GM08714 (cell line): ENCODE measurements at regions not wholly inside any gene's neighbourhood (a gene's known extent, or its start where the extent isn't known, plus 50 kb on each side); places are given as distances from the start of the nearest gene placed in this dataset.
"Not testable (repeated sequence)": the region's sequence is repeated elsewhere in the genome, so short reads cannot be mapped to it uniquely, and the experiment has no call there.

Experiments
- H3K4me3 ChIP-seq: fragments of 200-500 bp; sonication (Bioruptor generic); 2 replicates; pipeline ENCODE4 v1.5.1; 2014; ENCODE audit warnings: mild to moderate bottlenecking, low read length, inconsistent platforms
- ZNF274 ChIP-seq: IDR thresholded peaks from 2 replicates; pipeline ENCODE4 v1.6.1; 2012; ENCODE audit warnings: mild to moderate bottlenecking, low read depth, low read length

DNA sequence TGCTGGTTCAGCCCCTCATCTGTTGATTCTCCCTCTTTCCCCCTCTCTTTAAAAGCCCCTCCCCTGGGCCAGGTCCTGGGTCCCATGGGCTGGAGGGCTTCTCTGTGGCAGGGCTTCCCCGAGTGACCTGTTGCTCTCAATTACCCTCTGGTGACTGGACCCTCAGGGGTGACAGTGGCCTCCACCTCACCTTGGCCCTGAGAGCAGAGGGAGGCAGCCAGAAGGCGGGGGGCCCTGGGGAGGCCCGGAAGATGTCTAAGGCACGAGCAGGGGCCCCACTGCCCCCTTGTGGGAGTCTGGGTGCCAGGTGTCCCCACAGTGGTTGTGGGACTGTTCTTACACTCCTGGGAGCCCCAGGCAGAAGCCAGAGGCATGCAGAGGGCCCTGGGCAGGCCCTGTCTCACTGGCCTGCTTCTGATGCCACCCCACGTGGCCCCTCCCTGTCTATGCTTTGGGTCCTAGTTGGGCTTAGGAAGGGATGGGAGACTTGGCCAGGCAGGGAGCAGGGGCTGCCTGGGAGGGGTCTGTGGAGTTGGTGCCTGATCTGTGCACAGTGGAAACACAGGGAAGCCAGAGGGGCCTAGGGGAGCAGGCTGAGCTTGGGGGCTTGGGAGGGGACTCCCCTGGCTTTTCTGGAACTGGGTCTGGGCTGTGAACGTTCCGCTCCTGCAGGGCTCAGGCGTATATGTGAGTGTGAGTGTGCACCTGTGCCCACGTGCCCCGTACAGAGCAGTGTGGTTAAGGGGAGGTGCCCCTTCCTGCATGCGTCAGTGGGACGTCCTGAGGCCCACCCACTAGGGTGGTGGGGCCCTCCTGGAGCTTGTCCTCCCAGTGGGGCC lies 179.7 kb downstream of the TMEM121 start:
- not testable (repeated sequence) for H3K4me3 ChIP-seq

DNA sequence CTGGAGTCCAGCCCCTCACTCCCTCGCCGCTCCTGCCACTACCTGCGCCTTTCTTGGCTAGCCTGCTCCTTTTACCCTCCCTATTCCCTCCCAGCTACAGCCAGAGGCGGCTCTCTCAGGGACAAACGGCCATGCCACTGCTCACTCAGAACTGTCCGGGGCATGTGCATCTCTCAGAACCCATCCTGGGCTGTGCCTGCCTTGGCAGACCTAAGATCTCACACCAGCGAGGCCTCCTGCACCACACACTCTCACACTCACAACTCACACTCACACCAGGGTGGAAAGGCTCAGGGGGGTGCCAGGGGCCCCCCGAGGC lies 180.3 kb downstream of the TMEM121 start:
- not testable (repeated sequence) for H3K4me3 ChIP-seq

- not testable (repeated sequence) for H3K4me3 ChIP-seq
Measured at GRCh38 chr14:105707099-105707498, 180.7 kb downstream of the TMEM121 start.

DNA sequence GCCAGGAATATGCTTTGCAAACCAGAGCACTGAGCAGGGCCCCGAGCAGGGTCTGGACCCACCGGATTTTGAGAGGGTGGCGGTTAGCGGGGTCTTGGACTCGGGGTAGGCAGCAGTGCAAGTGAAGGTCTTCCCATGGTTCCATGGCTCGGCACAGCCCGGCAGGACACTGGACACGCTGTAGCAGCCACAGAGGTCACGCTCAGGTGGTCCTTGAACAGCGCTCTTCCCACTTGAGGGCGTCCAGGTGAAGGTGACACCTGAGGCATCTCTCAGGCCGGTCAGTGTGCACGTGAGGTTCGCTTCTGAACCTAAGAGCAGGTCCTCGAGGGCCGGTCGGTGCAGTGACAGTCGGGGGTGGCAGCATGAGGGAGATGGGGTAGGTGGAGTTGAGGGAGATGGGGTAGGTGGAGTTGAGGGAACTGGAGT lies 181.4 kb downstream of the TMEM121 start:
- H3K4me3 ChIP-seq, result not testable (repeated sequence)

GRCh38 chr14:105708251-105709134 lies 182.1 kb downstream of the TMEM121 start:
- H3K4me3 ChIP-seq, result not testable (repeated sequence)

- TF ChIP-seq ZNF274, result no peak
- H3K4me3 ChIP-seq, result no peak overlapping the region; the same call in 1 of the 2 replicates
Measured at GRCh38 chr14:105709281-105710118, 183.1 kb downstream of the TMEM121 start.

- TF ChIP-seq ZNF274, result no peak
- no peak overlapping the region; the same call in 1 of the 2 replicates for H3K4me3 ChIP-seq
Measured at GRCh38 chr14:105710119-105711043, 184.0 kb downstream of the TMEM121 start.

DNA sequence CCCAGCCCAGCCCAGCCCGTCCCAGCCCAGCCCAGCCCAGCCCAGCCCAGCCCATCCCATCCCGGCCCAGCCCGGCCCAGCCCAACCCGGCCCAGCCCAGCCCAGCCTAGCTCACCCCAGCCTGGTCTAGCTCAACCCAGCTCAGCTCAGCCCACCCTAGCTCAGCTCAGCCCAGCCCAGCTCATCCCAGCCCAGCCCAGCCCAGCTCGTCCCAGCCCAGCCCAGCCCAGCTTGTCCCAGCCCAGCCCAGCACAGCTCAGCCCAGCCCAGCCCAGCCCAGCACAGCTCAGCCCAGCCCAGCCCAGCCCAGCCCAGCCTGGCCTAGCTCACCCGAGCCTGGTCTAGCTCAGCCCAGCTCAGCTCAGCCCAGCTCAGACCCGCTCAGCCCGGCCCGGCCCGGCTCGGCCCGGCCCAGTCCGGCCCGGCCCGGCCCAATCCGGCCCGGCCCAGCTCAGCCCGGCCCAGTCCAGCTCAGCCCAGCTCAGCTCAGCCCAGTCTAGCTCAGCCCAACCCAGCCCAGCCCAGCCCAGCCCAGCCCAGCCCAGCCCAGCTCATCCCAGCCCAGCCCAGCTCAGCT lies 184.7 kb downstream of the TMEM121 start:
- no peak for TF ChIP-seq ZNF274
- H3K4me3 ChIP-seq, result no peak overlapping the region

- no peak overlapping the region; the same call in 1 of the 2 replicates for H3K4me3 ChIP-seq
- no peak for TF ChIP-seq ZNF274
Measured at GRCh38 chr14:105711841-105712460, 185.6 kb downstream of the TMEM121 start.

GRCh38 chr14:105712670-105713069 lies 186.3 kb downstream of the TMEM121 start:
- H3K4me3 ChIP-seq, result not testable (repeated sequence)

GRCh38 chr14:105713160-105713559 lies 186.8 kb downstream of the TMEM121 start:
- H3K4me3 ChIP-seq, result not testable (repeated sequence)

- H3K4me3 ChIP-seq, result not testable (repeated sequence)
Measured at GRCh38 chr14:105713836-105714235, 187.5 kb downstream of the TMEM121 start.

DNA sequence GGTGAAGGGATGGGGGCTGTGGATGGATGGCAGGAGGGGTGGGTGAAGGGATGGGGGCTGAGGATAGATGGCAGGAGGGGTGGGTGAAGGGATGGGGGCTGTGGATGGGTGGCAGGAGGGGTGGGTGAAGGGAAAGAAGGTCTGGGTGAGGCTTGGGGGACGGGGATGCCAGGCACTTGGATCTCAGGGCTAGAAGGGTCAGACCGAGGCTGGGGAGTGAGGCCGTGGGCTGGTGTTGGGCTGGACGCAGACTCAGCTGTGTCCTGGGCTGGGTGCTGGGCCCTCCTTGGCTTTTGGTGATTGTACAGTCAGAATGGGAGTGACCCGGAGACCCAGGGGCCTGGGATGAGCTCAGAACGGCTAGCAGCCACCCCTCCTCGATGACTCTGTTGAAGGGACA lies 192.4 kb downstream of the TMEM121 start:
- H3K4me3 ChIP-seq, result not testable (repeated sequence)

GRCh38 chr14:105720106-105720505 lies 193.7 kb downstream of the TMEM121 start:
- not testable (repeated sequence) for H3K4me3 ChIP-seq

GRCh38 chr14:105720852-105721601 lies 194.6 kb downstream of the TMEM121 start:
- H3K4me3 ChIP-seq, result not testable (repeated sequence)

- not testable (repeated sequence) for H3K4me3 ChIP-seq
Measured at GRCh38 chr14:105721602-105721970, 195.2 kb downstream of the TMEM121 start.

GRCh38 chr14:105721996-105722709 lies 195.8 kb downstream of the TMEM121 start:
- H3K4me3 ChIP-seq, result not testable (repeated sequence)
